ENCODE measurements at regions not wholly inside any gene's neighbourhood (a gene's known extent, or its start where the extent isn't known, plus 50 kb on each side); places are given as distances from the start of the nearest gene placed in this dataset.

DNA sequence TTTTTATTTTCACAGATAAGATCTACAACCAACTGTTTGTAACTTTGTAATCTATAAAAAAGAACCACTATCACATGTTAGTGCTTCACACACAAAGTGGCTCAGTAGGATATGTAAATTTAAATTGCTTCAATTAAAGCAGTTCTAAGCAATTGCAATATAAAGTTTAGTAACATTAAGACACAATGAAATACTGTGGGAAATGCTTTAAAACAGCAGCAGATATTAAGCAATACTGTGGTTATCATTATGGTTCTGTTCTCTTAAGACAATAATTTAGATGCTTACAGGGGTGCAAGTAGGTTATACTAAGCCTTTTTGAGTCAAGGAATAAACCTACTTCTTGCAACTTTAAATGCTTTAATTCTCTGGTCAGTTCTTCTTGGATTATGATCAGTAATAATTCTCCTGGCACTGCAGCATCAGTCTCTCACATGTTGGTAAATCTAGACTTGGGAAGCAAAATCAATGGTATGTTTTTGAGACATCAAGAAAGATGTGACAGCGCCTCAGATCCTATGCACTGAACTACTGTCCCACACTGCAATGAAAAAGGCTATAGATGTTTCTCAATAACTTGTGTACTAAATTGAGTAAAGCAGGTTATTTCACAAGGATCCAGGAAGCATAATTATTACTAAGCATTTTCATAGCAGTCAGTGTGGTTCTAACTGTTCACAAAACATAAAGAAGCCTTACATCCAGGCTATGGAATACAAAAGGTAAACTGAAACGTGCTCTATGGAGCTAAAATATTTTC lies 338.7 kb upstream of the PDE4D start:
- Histone ChIP-seq H3K4me1 (ENCODE audit: control insufficient read depth, low read depth, low read length) (no peaks in the 10 kb centered on the region), H3K23ac (ENCODE audit: low read length) (no peak overlapping the region), H3K9ac (ENCODE audit: low read length) (no peak overlapping the region), H2BK120ac (ENCODE audit: low read depth, low read length) (no peak overlapping the region), H2BK5ac (ENCODE audit: low read length) (no peak overlapping the region), H3K79me1 (ENCODE audit: low read length) (no peaks in the 10 kb centered on the region), H4K8ac (ENCODE audit: low read depth, low read length) (no peak overlapping the region), H3K27ac (ENCODE audit: low read depth, low read length) (no peak overlapping the region), H3K36me3 (ENCODE audit: control insufficient read depth, insufficient read depth, low read length) (no peaks in the 10 kb centered on the region), H3K27me3 (ENCODE audit: insufficient read depth, low read length, poor library complexity) (no peaks in the 10 kb centered on the region), H3K4me2 (ENCODE audit: low read length) (no peak overlapping the region), H3K56ac (ENCODE audit: low read length) (no peak overlapping the region), H4K5ac (ENCODE audit: low read length) (no peak overlapping the region), H2BK15ac (replicated peaks; ENCODE audit: low read depth) (no peak overlapping the region), H3K4ac (ENCODE audit: low read depth, low read length) (no peak overlapping the region), H3K18ac (ENCODE audit: low read length) (no peak overlapping the region), H2AK5ac (ENCODE audit: low read length) (no peak overlapping the region), H3K4me3 (ENCODE audit: low read length) (no peak overlapping the region), H3K79me2 (ENCODE audit: control insufficient read depth, insufficient read depth, low read length) (no peaks in the 10 kb centered on the region)
- WGBS (ENCODE audit: extremely low coverage, insufficient coverage, low lambda C conversion rate): no CpG with 5 or more reads among the region's 2 CpGs
- no peak for DNase-seq

GRCh38 chr5:60230456-60230855 lies 336.9 kb upstream of the PDE4D start:
- no peak overlapping the region for H3K56ac ChIP-seq (ENCODE audit: low read length)
- no peaks in the 10 kb centered on the region for H3K27me3 ChIP-seq (ENCODE audit: insufficient read depth, low read length, poor library complexity)
- H3K79me2 ChIP-seq (ENCODE audit: control insufficient read depth, insufficient read depth, low read length): no peaks in the 10 kb centered on the region
- H3K4me1 ChIP-seq (ENCODE audit: control insufficient read depth, low read depth, low read length): no peaks in the 10 kb centered on the region
- H2BK120ac ChIP-seq (ENCODE audit: low read depth, low read length): no peak overlapping the region
- no peak overlapping the region for H2AK5ac ChIP-seq (ENCODE audit: low read length)
- H3K23ac ChIP-seq (ENCODE audit: low read length): no peak overlapping the region
- no peak overlapping the region for H3K9ac ChIP-seq (ENCODE audit: low read length)
- H3K4me2 ChIP-seq (ENCODE audit: low read length): no peak overlapping the region
- H3K27ac ChIP-seq (ENCODE audit: low read depth, low read length): no peak overlapping the region
- WGBS (ENCODE audit: extremely low coverage, insufficient coverage, low lambda C conversion rate): no CpG with 5 or more reads among the region's 1 CpG
- no peak overlapping the region for H2BK5ac ChIP-seq (ENCODE audit: low read length)
- no peak overlapping the region for H3K4me3 ChIP-seq (ENCODE audit: low read length)
- DNase-seq: no peak
- H3K4ac ChIP-seq (ENCODE audit: low read depth, low read length): no peak overlapping the region
- no peak overlapping the region for H3K18ac ChIP-seq (ENCODE audit: low read length)
- H3K36me3 ChIP-seq (ENCODE audit: control insufficient read depth, insufficient read depth, low read length): no peaks in the 10 kb centered on the region
- no peaks in the 10 kb centered on the region for H3K79me1 ChIP-seq (ENCODE audit: low read length)
- no peak overlapping the region for H2BK15ac ChIP-seq (replicated peaks; ENCODE audit: low read depth)
- no peak overlapping the region for H4K5ac ChIP-seq (ENCODE audit: low read length)
- H4K8ac ChIP-seq (ENCODE audit: low read depth, low read length): no peak overlapping the region

GRCh38 chr5:60229691-60230185 lies 336.2 kb upstream of the PDE4D start:
- Histone ChIP-seq H3K4me3 (ENCODE audit: low read length) (no peak overlapping the region), H3K56ac (ENCODE audit: low read length) (no peak overlapping the region), H2BK5ac (ENCODE audit: low read length) (no peak overlapping the region), H4K5ac (ENCODE audit: low read length) (no peak overlapping the region), H3K27me3 (ENCODE audit: insufficient read depth, low read length, poor library complexity) (no peaks in the 10 kb centered on the region), H3K79me2 (ENCODE audit: control insufficient read depth, insufficient read depth, low read length) (no peaks in the 10 kb centered on the region), H3K4ac (ENCODE audit: low read depth, low read length) (no peak overlapping the region), H3K27ac (ENCODE audit: low read depth, low read length) (no peak overlapping the region), H2AK5ac (ENCODE audit: low read length) (no peak overlapping the region), H3K79me1 (ENCODE audit: low read length) (no peaks in the 10 kb centered on the region), H3K18ac (ENCODE audit: low read length) (no peak overlapping the region), H3K23ac (ENCODE audit: low read length) (no peak overlapping the region), H3K4me1 (ENCODE audit: control insufficient read depth, low read depth, low read length) (no peaks in the 10 kb centered on the region), H2BK15ac (replicated peaks; ENCODE audit: low read depth) (no peak overlapping the region), H2BK120ac (ENCODE audit: low read depth, low read length) (no peak overlapping the region), H3K4me2 (ENCODE audit: low read length) (no peak overlapping the region), H3K36me3 (ENCODE audit: control insufficient read depth, insufficient read depth, low read length) (no peaks in the 10 kb centered on the region), H4K8ac (ENCODE audit: low read depth, low read length) (no peak overlapping the region), H3K9ac (ENCODE audit: low read length) (no peak overlapping the region)
- no peak for DNase-seq

DNA sequence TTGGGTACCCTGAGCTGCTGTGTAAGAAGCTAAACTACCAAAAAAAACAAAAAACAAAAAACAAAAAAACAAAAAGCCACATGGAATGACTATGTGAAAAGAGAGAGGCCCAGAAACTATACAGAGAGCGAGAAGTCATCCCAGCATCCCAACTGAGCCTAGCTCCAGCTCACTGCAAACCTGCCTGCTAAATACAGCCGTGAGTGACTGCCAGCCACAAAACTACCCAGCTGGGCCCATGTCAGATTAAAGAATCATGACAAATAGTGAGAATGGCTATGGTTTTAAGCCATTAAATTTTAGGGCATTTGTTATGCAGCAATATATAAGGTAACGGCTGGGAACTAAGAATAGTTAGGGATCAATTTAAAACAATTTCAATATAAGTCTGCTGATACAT lies 335.1 kb upstream of the PDE4D start:
- Histone ChIP-seq H2BK120ac (ENCODE audit: low read depth, low read length) (no peak overlapping the region), H3K56ac (ENCODE audit: low read length) (no peak overlapping the region)

DNA sequence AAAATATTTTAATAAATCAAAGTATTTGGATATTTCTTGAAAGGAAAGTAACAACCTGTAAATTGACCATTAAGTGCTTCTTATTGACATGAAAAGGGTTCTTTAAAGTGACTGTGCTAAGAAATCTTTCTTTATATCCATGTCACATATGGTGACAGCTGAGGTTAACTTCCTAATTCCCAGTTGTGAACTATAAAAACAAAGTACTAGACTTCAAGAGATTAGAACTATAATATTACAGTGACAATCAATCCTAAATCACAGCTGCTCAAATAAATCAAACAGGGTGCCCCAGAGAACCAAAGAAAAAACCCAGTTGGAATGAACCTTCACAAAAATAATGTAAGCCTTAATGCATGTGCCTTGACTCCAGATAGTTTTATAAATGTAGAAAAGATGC lies 332.6 kb upstream of the PDE4D start:
- no peaks in the 10 kb centered on the region for H3K36me3 ChIP-seq (ENCODE audit: control insufficient read depth, insufficient read depth, low read length)
- H2BK15ac ChIP-seq (replicated peaks; ENCODE audit: low read depth): no peak overlapping the region
- H4K5ac ChIP-seq (ENCODE audit: low read length): no peak overlapping the region
- H3K18ac ChIP-seq (ENCODE audit: low read length): no peak overlapping the region
- no peak overlapping the region for H3K56ac ChIP-seq (ENCODE audit: low read length)
- no peak overlapping the region for H3K4me2 ChIP-seq (ENCODE audit: low read length)
- no peak overlapping the region for H3K4ac ChIP-seq (ENCODE audit: low read depth, low read length)
- no peak overlapping the region for H3K23ac ChIP-seq (ENCODE audit: low read length)
- no peaks in the 10 kb centered on the region for H3K79me1 ChIP-seq (ENCODE audit: low read length)
- H3K79me2 ChIP-seq (ENCODE audit: control insufficient read depth, insufficient read depth, low read length): no peaks in the 10 kb centered on the region
- H3K4me3 ChIP-seq (ENCODE audit: low read length): no peak overlapping the region
- no peaks in the 10 kb centered on the region for H3K4me1 ChIP-seq (ENCODE audit: control insufficient read depth, low read depth, low read length)
- H4K8ac ChIP-seq (ENCODE audit: low read depth, low read length): no peak overlapping the region
- no peaks in the 10 kb centered on the region for H3K27me3 ChIP-seq (ENCODE audit: insufficient read depth, low read length, poor library complexity)
- no peak overlapping the region for H2BK120ac ChIP-seq (ENCODE audit: low read depth, low read length)
- H2BK5ac ChIP-seq (ENCODE audit: low read length): no peak overlapping the region
- H2AK5ac ChIP-seq (ENCODE audit: low read length): no peak overlapping the region
- DNase-seq: no peak
- H3K9ac ChIP-seq (ENCODE audit: low read length): no peak overlapping the region
- no peak overlapping the region for H3K27ac ChIP-seq (ENCODE audit: low read depth, low read length)

More for the DNA sequence above, 335.1 kb upstream of the PDE4D start:
- DNase-seq: no peak
- Histone ChIP-seq H2AK5ac (ENCODE audit: low read length) (no peak overlapping the region), H2BK15ac (replicated peaks; ENCODE audit: low read depth) (no peak overlapping the region), H3K4me1 (ENCODE audit: control insufficient read depth, low read depth, low read length) (no peaks in the 10 kb centered on the region), H2BK5ac (ENCODE audit: low read length) (no peak overlapping the region), H3K4me2 (ENCODE audit: low read length) (no peak overlapping the region), H3K79me2 (ENCODE audit: control insufficient read depth, insufficient read depth, low read length) (no peaks in the 10 kb centered on the region), H4K5ac (ENCODE audit: low read length) (no peak overlapping the region), H3K27me3 (ENCODE audit: insufficient read depth, low read length, poor library complexity) (no peaks in the 10 kb centered on the region), H3K23ac (ENCODE audit: low read length) (no peak overlapping the region), H4K8ac (ENCODE audit: low read depth, low read length) (no peak overlapping the region), H3K4me3 (ENCODE audit: low read length) (no peak overlapping the region), H3K36me3 (ENCODE audit: control insufficient read depth, insufficient read depth, low read length) (no peaks in the 10 kb centered on the region), H3K4ac (ENCODE audit: low read depth, low read length) (no peak overlapping the region), H3K27ac (ENCODE audit: low read depth, low read length) (no peak overlapping the region), H3K79me1 (ENCODE audit: low read length) (no peaks in the 10 kb centered on the region), H3K18ac (ENCODE audit: low read length) (no peak overlapping the region), H3K9ac (ENCODE audit: low read length) (no peak overlapping the region)
- no CpG with 5 or more reads among the region's 3 CpGs for WGBS (ENCODE audit: extremely low coverage, insufficient coverage, low lambda C conversion rate)

DNA sequence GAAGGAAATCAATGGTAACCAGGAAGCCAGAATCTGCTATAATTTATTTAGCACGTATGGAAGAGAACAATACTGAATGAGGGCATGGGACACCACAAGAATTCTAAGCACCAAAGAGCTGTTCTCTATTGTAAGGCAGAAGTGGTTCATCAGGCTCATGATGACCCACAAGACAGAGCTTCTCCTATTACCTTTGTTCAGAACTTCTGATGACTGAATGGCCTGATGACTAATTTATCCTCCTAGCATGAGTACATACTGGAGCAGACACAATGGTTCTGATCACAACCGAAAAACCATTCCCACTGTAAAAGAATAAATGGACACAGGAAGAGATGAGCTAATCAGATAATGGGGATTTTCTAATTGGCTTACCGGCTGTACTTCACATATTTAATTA lies 329.8 kb upstream of the PDE4D start:
- H3K36me3 ChIP-seq (ENCODE audit: control insufficient read depth, insufficient read depth, low read length): no peaks in the 10 kb centered on the region
- H3K79me1 ChIP-seq (ENCODE audit: low read length): no peaks in the 10 kb centered on the region
- no peak overlapping the region for H2BK5ac ChIP-seq (ENCODE audit: low read length)
- H3K4me1 ChIP-seq (ENCODE audit: control insufficient read depth, low read depth, low read length): no peaks in the 10 kb centered on the region
- H3K4me3 ChIP-seq (ENCODE audit: low read length): no peak overlapping the region
- no peak overlapping the region for H2AK5ac ChIP-seq (ENCODE audit: low read length)
- no peaks in the 10 kb centered on the region for H3K27me3 ChIP-seq (ENCODE audit: insufficient read depth, low read length, poor library complexity)
- no peak overlapping the region for H3K56ac ChIP-seq (ENCODE audit: low read length)
- H3K9ac ChIP-seq (ENCODE audit: low read length): no peak overlapping the region
- H3K4me2 ChIP-seq (ENCODE audit: low read length): no peak overlapping the region
- no peaks in the 10 kb centered on the region for H3K79me2 ChIP-seq (ENCODE audit: control insufficient read depth, insufficient read depth, low read length)
- no peak overlapping the region for H2BK120ac ChIP-seq (ENCODE audit: low read depth, low read length)
- no peak overlapping the region for H3K27ac ChIP-seq (ENCODE audit: low read depth, low read length)
- WGBS (ENCODE audit: extremely low coverage, insufficient coverage, low lambda C conversion rate): no CpG with 5 or more reads among the region's 3 CpGs
- no peak for DNase-seq
- H2BK15ac ChIP-seq (replicated peaks; ENCODE audit: low read depth): no peak overlapping the region
- H3K23ac ChIP-seq (ENCODE audit: low read length): no peak overlapping the region
- H4K5ac ChIP-seq (ENCODE audit: low read length): no peak overlapping the region
- no peak overlapping the region for H4K8ac ChIP-seq (ENCODE audit: low read depth, low read length)
- no peak overlapping the region for H3K18ac ChIP-seq (ENCODE audit: low read length)
- no peak overlapping the region for H3K4ac ChIP-seq (ENCODE audit: low read depth, low read length)
